Body of pancreas (tissue), 4 donors: ENCODE measurements at regions not wholly inside any gene's neighbourhood (a gene's known extent, or its start where the extent isn't known, plus 50 kb on each side); places are given as distances from the start of the nearest gene placed in this dataset.

Experiments
- POLR2A ChIP-seq, 3 donors: fragments of 450-650 bp; IDR thresholded peaks; one replicate each; pipeline ENCODE4 v1.6.1; 2016; ENCODE audit warnings: antibody characterized with exemption in 3 of 3, mild to moderate bottlenecking in 2 of 3
- TF ChIP-seq, protein P1 (sequence below), 7 experiments: fragments of 450-650 bp in 4 of 7; fragments of 200-600 bp in 3 of 7; sonication (generic) in 3 of 7; IDR thresholded peaks; one replicate each; pipeline ENCODE4 v1.5.1; 2016 to 2019; ENCODE audit warnings: antibody characterized with exemption in 7 of 7

DNA sequence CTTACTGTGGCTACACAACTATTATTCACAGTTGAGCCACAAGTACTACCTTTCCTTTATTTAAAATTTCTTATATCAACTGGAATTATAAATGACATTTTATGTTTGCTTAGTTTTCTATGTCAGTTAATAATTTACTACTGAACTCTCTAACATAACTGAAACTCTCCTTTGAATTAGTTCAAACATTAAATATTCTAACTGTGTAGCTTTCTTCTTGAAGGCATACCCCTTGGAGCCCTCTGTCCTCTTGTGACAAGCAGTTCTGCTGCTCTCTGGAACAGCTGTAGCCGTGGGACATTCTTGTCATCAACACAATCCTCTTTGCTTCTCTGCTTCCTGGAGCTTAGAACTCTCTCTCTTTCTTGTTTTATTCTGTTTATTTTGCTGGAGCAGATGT, 244.8 kb downstream of the NHLRC3 start:
- no peak for TF ChIP-seq POLR2A (IDR thresholded peaks at IDR 0.05)
- TF ChIP-seq, protein P1, sequence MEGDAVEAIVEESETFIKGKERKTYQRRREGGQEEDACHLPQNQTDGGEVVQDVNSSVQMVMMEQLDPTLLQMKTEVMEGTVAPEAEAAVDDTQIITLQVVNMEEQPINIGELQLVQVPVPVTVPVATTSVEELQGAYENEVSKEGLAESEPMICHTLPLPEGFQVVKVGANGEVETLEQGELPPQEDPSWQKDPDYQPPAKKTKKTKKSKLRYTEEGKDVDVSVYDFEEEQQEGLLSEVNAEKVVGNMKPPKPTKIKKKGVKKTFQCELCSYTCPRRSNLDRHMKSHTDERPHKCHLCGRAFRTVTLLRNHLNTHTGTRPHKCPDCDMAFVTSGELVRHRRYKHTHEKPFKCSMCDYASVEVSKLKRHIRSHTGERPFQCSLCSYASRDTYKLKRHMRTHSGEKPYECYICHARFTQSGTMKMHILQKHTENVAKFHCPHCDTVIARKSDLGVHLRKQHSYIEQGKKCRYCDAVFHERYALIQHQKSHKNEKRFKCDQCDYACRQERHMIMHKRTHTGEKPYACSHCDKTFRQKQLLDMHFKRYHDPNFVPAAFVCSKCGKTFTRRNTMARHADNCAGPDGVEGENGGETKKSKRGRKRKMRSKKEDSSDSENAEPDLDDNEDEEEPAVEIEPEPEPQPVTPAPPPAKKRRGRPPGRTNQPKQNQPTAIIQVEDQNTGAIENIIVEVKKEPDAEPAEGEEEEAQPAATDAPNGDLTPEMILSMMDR (IDR thresholded peaks at IDR 0.05), result no peak
